Karpas-422 (cell line): ENCODE measurements at regions not wholly inside any gene's neighbourhood (a gene's known extent, or its start where the extent isn't known, plus 50 kb on each side); places are given as distances from the start of the nearest gene placed in this dataset.
"Not testable (repeated sequence)": the region's sequence is repeated elsewhere in the genome, so short reads cannot be mapped to it uniquely, and the experiment has no call there.

Experiments used
- DNase-seq: peaks from one replicate; pipeline ENCODE4 v3.0.0-alpha.2; 2015
- H2AFZ ChIP-seq: fragments of 200-600 bp; sonication (generic); 2 replicates; pipeline ENCODE4 v1.6.1; 2014; ENCODE audit warnings: antibody characterized with exemption, low read length, mixed read lengths
- H3K27ac ChIP-seq: fragments of 200-600 bp; sonication (generic); 2 replicates; pipeline ENCODE4 v1.5.1; 2014; ENCODE audit warnings: mild to moderate bottlenecking, low read length, moderate library complexity
- H3K27me3 ChIP-seq: fragments of 200-600 bp; sonication (generic); 2 replicates; pipeline ENCODE4 v1.6.1; 2014; ENCODE audit warnings: low read length, mixed read lengths
- H3K36me3 ChIP-seq: fragments of 200-600 bp; sonication (generic); 2 replicates; pipeline ENCODE4 v1.6.1; 2014; ENCODE audit warnings: low read length, mixed read lengths; ENCODE audit not compliant: insufficient read depth
- H3K4me1 ChIP-seq: fragments of 200-600 bp; sonication (generic); 2 replicates; pipeline ENCODE4 v1.6.1; 2014; ENCODE audit warnings: mild to moderate bottlenecking, low read length, mixed read lengths
- H3K4me2 ChIP-seq: fragments of 200-600 bp; sonication (generic); 2 replicates; pipeline ENCODE4 v1.6.1; 2014; ENCODE audit warnings: low read length, low read depth, mild to moderate bottlenecking; ENCODE audit not compliant: poor library complexity, severe bottlenecking
- H3K4me3 ChIP-seq: fragments of 200-600 bp; sonication (generic); 2 replicates; pipeline ENCODE4 v1.5.1; 2014; ENCODE audit warnings: mild to moderate bottlenecking, antibody characterized with exemption, low read length, mixed read lengths
- H3K79me2 ChIP-seq: fragments of 200-600 bp; sonication (generic); 2 replicates; pipeline ENCODE4 v1.6.1; 2014; ENCODE audit warnings: mild to moderate bottlenecking, low read length, mixed read lengths
- H3K9ac ChIP-seq: fragments of 200-600 bp; sonication (generic); 2 replicates; pipeline ENCODE4 v1.6.0; 2014; ENCODE audit warnings: low read length
- H3K9me2 ChIP-seq: fragments of 200-600 bp; sonication (generic), shearing (Covaris generic); replicated peaks from 2 replicates; pipeline ENCODE4 v1.6.0; 2014; ENCODE audit warnings: mild to moderate bottlenecking, low read length, moderate library complexity; ENCODE audit not compliant: insufficient read depth
- H3K9me3 ChIP-seq: fragments of 300-700, 200-600 bp; sonication (generic); 2 replicates; pipeline ENCODE4 v1.6.1; 2014; ENCODE audit warnings: low read length, mixed read lengths
- H4K20me1 ChIP-seq: fragments of 200-600 bp; sonication (generic); 2 replicates; pipeline ENCODE4 v1.6.1; 2014; ENCODE audit warnings: mild to moderate bottlenecking, antibody characterized with exemption, low read length, low read depth; ENCODE audit not compliant: insufficient read depth

DNA sequence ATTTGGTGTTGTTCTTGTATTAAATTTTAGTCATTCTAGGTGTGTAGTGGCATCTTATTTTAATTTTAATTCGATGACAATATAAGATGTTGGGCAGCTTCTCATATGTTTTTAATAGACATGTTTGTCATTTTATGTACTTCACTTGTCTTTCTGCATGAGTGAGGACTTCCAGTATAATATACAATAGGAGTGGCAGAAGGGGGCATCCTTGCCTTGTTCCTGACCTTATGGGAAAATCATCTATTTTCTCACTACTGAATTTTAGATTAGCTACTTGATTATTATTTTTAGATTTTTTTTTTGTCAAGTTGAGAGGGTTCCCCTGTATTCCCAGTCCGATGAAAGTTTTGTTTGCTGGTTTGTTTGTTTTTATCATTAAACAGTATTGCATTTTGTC, 495.2 kb upstream of the GRM3 start:
- no peak for DNase-seq
- H3K27me3 ChIP-seq = no peaks in the 10 kb centered on the region

GRCh38 chr7:86137343-86137742, 506.4 kb upstream of the GRM3 start:
- Histone ChIP-seq H3K9ac (no peak overlapping the region), H2AFZ (no peak overlapping the region), H4K20me1 (no peaks in the 10 kb centered on the region), H3K4me3 (no peak overlapping the region), H3K27me3 (no peaks in the 10 kb centered on the region), H3K4me1 (no peaks in the 10 kb centered on the region), H3K36me3 (no peaks in the 10 kb centered on the region), H3K4me2 (no peak overlapping the region), H3K79me2 (no peaks in the 10 kb centered on the region), H3K9me3 (peaks cover 27% of the 10 kb centered on the region), H3K27ac (no peak overlapping the region), H3K9me2 (no peaks in the 10 kb centered on the region)
- no peak for DNase-seq

More for the DNA sequence above, 495.2 kb upstream of the GRM3 start:
- no peak overlapping the region for H3K27ac ChIP-seq
- no peaks in the 10 kb centered on the region for H3K36me3 ChIP-seq
- H2AFZ ChIP-seq = no peak overlapping the region
- H3K9me3 ChIP-seq = peaks cover 21% of the 10 kb centered on the region
- no peaks in the 10 kb centered on the region for H3K79me2 ChIP-seq
- no peaks in the 10 kb centered on the region for H3K4me1 ChIP-seq
- H3K9ac ChIP-seq = no peak overlapping the region
- H3K4me2 ChIP-seq = no peak overlapping the region
- H4K20me1 ChIP-seq = no peaks in the 10 kb centered on the region
- no peaks in the 10 kb centered on the region for H3K9me2 ChIP-seq
- H3K4me3 ChIP-seq = no peak overlapping the region

GRCh38 chr7:86130268-86130667, 513.4 kb upstream of the GRM3 start:
- no peak overlapping the region for H2AFZ ChIP-seq
- no peak overlapping the region for H3K4me2 ChIP-seq
- no peaks in the 10 kb centered on the region for H3K79me2 ChIP-seq
- no peaks in the 10 kb centered on the region for H4K20me1 ChIP-seq
- no peaks in the 10 kb centered on the region for H3K36me3 ChIP-seq
- no peak overlapping the region for H3K9ac ChIP-seq
- no peak overlapping the region for H3K27ac ChIP-seq
- DNase-seq = no peak
- no peak overlapping the region for H3K4me3 ChIP-seq
- H3K9me3 ChIP-seq = peaks cover 29% of the 10 kb centered on the region
- no peaks in the 10 kb centered on the region for H3K4me1 ChIP-seq
- no peaks in the 10 kb centered on the region for H3K9me2 ChIP-seq
- H3K27me3 ChIP-seq = no peaks in the 10 kb centered on the region

GRCh38 chr7:86123476-86123875, 520.2 kb upstream of the GRM3 start:
- no peaks in the 10 kb centered on the region for H3K27me3 ChIP-seq
- H3K9me2 ChIP-seq = no peaks in the 10 kb centered on the region
- H3K9ac ChIP-seq = no peak overlapping the region
- no peak overlapping the region for H3K4me2 ChIP-seq
- no peak overlapping the region for H3K4me3 ChIP-seq
- DNase-seq = no peak
- H3K79me2 ChIP-seq = no peaks in the 10 kb centered on the region
- H3K27ac ChIP-seq = no peak overlapping the region
- no peak overlapping the region for H2AFZ ChIP-seq
- H4K20me1 ChIP-seq = no peaks in the 10 kb centered on the region
- H3K36me3 ChIP-seq = no peaks in the 10 kb centered on the region
- no peaks in the 10 kb centered on the region for H3K4me1 ChIP-seq
- peaks cover 8% of the 10 kb centered on the region; the same call in 1 of the 2 replicates for H3K9me3 ChIP-seq

- Histone ChIP-seq H3K4me1 (no peaks in the 10 kb centered on the region), H3K27me3 (no peaks in the 10 kb centered on the region), H3K9ac (no peak overlapping the region), H3K27ac (no peak overlapping the region), H3K4me3 (no peak overlapping the region), H3K4me2 (no peak overlapping the region), H3K79me2 (no peaks in the 10 kb centered on the region), H3K36me3 (no peaks in the 10 kb centered on the region), H3K9me3 (peaks cover 22% of the 10 kb centered on the region), H2AFZ (no peak overlapping the region), H4K20me1 (no peaks in the 10 kb centered on the region), H3K9me2 (no peaks in the 10 kb centered on the region)
- no peak for DNase-seq
Measured at GRCh38 chr7:86094166-86094669, 549.5 kb upstream of the GRM3 start.

DNA sequence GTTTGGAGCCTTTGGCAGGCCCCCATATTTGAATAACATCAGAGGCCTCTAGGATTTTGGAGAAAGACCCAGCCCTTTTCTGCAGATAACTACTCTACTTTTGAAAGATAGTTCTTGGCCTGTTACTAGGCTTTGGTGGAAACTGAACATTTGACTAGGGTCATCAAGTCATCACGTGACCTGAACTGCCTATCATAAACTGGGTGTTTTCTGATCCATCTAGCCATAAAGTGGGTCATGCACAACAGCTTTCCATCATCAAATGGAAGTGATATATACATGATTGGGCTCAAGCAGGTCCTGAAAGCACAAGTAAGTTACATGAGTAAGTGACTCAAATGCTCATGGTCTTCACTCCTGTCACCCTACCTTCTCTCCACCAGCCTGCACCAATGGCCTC, 552.3 kb upstream of the GRM3 start:
- Histone ChIP-seq H3K79me2 (no peaks in the 10 kb centered on the region), H2AFZ (no peak overlapping the region), H4K20me1 (no peaks in the 10 kb centered on the region), H3K9me3 (peaks cover 18% of the 10 kb centered on the region), H3K9ac (no peak overlapping the region), H3K4me1 (no peaks in the 10 kb centered on the region), H3K4me2 (no peak overlapping the region), H3K36me3 (no peaks in the 10 kb centered on the region), H3K9me2 (no peaks in the 10 kb centered on the region), H3K4me3 (no peak overlapping the region), H3K27me3 (no peaks in the 10 kb centered on the region), H3K27ac (no peak overlapping the region)
- no peak for DNase-seq

GRCh38 chr7:86089455-86089854, 554.3 kb upstream of the GRM3 start:
- Histone ChIP-seq H2AFZ (no peak overlapping the region), H3K27ac (no peak overlapping the region), H4K20me1 (no peaks in the 10 kb centered on the region), H3K4me2 (no peak overlapping the region), H3K79me2 (no peaks in the 10 kb centered on the region), H3K9me2 (no peaks in the 10 kb centered on the region), H3K36me3 (no peaks in the 10 kb centered on the region), H3K27me3 (no peaks in the 10 kb centered on the region), H3K4me1 (no peaks in the 10 kb centered on the region), H3K9ac (no peak overlapping the region), H3K9me3 (peaks cover 22% of the 10 kb centered on the region), H3K4me3 (no peak overlapping the region)
- no peak for DNase-seq

- H3K27me3 ChIP-seq, H3K36me3 ChIP-seq: not testable (repeated sequence)
Measured at GRCh38 chr7:86064572-86064971, 579.1 kb upstream of the GRM3 start.

DNA sequence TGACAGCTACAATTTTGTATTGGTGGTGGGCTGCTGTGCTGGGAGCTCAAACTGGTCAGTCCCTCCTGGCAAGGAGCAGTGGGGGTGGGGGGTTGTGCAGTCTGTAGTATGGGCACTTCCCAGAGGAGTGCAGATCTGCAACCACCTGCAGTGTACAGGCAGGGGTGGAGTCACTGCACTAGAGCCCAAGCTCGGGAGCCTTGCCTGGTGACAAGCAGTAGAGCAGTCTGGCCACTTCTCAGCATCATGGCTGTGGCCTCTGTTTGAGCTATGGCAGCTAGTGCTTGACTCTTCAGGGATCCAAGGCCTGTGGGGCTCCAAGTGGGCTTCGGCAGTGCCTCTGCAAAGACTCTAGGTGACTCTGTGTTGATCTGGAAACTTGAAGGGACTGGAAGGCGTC, 585.1 kb upstream of the GRM3 start:
- no peaks in the 10 kb centered on the region for H3K9me2 ChIP-seq
- H2AFZ ChIP-seq = no peak overlapping the region
- H3K27ac ChIP-seq = no peak overlapping the region
- H3K79me2 ChIP-seq = no peaks in the 10 kb centered on the region
- no peak for DNase-seq
- no peaks in the 10 kb centered on the region for H3K27me3 ChIP-seq
- no peak overlapping the region for H3K4me3 ChIP-seq
- H3K9ac ChIP-seq = no peak overlapping the region
- peaks cover 26% of the 10 kb centered on the region for H3K9me3 ChIP-seq
- H3K36me3 ChIP-seq = no peaks in the 10 kb centered on the region
- H3K4me1 ChIP-seq = no peaks in the 10 kb centered on the region
- no peak overlapping the region for H3K4me2 ChIP-seq
- H4K20me1 ChIP-seq = no peaks in the 10 kb centered on the region

More at GRCh38 chr7:86064572-86064971, 579.1 kb upstream of the GRM3 start:
- not testable (repeated sequence) for H3K9me3 ChIP-seq, H3K27ac ChIP-seq, H3K4me1 ChIP-seq, DNase-seq, H3K4me3 ChIP-seq, H2AFZ ChIP-seq, H3K4me2 ChIP-seq, H3K79me2 ChIP-seq, H3K9ac ChIP-seq, H3K9me2 ChIP-seq, H4K20me1 ChIP-seq
